NB4 (cell line): ENCODE measurements at regions not wholly inside any gene's neighbourhood (a gene's known extent, or its start where the extent isn't known, plus 50 kb on each side); places are given as distances from the start of the nearest gene placed in this dataset.

Experiments
- DNase-seq: peaks from one replicate; pipeline ENCODE4 v3.0.0; 2010; ENCODE audit warnings: low read depth
- H3K4me3 ChIP-seq: one replicate; pipeline ENCODE4 v1.5.1; 2011; ENCODE audit warnings: mild to moderate bottlenecking, low read depth, low read length, moderate library complexity
- MYC ChIP-seq: IDR thresholded peaks from 2 replicates; pipeline ENCODE4 v1.6.1; 2011; ENCODE audit warnings: low read depth, low read length
- POLR2A ChIP-seq: IDR thresholded peaks from 2 replicates; pipeline ENCODE4 v1.6.1; 2011; ENCODE audit warnings: mild to moderate bottlenecking; ENCODE audit not compliant: insufficient read length; ENCODE audit errors: extremely low read depth
- TF ChIP-seq, protein P1 (sequence below): IDR thresholded peaks from 2 replicates; pipeline ENCODE4 v1.6.1; 2011; ENCODE audit warnings: low read depth, low read length
- TF ChIP-seq, protein P2 (sequence below): IDR thresholded peaks from one replicate; pipeline ENCODE4 v1.5.1; 2012; ENCODE audit warnings: low read depth, low read length

GRCh38 chr1:221991221-221991620, 249.3 kb upstream of the DUSP10 start:
- TF ChIP-seq, protein P1, sequence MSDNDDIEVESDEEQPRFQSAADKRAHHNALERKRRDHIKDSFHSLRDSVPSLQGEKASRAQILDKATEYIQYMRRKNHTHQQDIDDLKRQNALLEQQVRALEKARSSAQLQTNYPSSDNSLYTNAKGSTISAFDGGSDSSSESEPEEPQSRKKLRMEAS = no peak
- TF ChIP-seq POLR2A = no peak
- no peak for TF ChIP-seq MYC
- TF ChIP-seq, protein P2, sequence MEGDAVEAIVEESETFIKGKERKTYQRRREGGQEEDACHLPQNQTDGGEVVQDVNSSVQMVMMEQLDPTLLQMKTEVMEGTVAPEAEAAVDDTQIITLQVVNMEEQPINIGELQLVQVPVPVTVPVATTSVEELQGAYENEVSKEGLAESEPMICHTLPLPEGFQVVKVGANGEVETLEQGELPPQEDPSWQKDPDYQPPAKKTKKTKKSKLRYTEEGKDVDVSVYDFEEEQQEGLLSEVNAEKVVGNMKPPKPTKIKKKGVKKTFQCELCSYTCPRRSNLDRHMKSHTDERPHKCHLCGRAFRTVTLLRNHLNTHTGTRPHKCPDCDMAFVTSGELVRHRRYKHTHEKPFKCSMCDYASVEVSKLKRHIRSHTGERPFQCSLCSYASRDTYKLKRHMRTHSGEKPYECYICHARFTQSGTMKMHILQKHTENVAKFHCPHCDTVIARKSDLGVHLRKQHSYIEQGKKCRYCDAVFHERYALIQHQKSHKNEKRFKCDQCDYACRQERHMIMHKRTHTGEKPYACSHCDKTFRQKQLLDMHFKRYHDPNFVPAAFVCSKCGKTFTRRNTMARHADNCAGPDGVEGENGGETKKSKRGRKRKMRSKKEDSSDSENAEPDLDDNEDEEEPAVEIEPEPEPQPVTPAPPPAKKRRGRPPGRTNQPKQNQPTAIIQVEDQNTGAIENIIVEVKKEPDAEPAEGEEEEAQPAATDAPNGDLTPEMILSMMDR = no peak
- H3K4me3 ChIP-seq = no peak overlapping the region
- no peak for DNase-seq

DNA sequence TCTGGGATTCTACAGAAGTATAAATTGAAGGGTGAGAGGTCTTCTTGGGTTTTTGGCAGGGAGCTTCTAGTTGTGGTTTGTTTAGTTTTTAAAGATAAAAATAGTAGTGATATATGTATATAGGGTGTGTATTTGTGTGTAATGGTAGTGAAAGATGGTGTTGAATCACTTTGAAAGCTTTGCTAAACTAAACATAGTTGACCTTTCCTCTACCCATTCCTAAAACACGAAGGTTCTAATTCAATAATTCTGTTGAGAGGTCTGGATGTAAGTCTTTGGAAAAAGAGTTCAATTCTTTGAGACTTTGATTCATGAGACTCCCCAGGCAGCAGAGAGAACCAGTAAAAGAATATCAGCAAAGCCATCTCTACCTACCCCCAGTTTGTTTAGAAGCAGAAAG, 247.9 kb upstream of the DUSP10 start:
- no peak overlapping the region for H3K4me3 ChIP-seq
- DNase-seq = no peak
- TF ChIP-seq MYC (no peak), POLR2A (no peak)
- TF ChIP-seq, protein P2 = no peak
- TF ChIP-seq, protein P1 = no peak

GRCh38 chr1:221988829-221989228, 246.9 kb upstream of the DUSP10 start:
- TF ChIP-seq POLR2A = no peak
- TF ChIP-seq, protein P1 = no peak
- TF ChIP-seq MYC = no peak
- TF ChIP-seq, protein P2 = no peak
- no peak for DNase-seq
- no peak overlapping the region for H3K4me3 ChIP-seq

GRCh38 chr1:221987860-221988520, 246.1 kb upstream of the DUSP10 start:
- TF ChIP-seq, protein P1 = no peak
- TF ChIP-seq, protein P2 = no peak
- TF ChIP-seq POLR2A (no peak), MYC (no peak)
- DNase-seq = peak; percentile 19
- no peak overlapping the region for H3K4me3 ChIP-seq

GRCh38 chr1:221983444-221983843, 241.6 kb upstream of the DUSP10 start:
- TF ChIP-seq POLR2A (no peak), MYC (no peak)
- TF ChIP-seq, protein P1 = no peak
- TF ChIP-seq, protein P2 = no peak
- no peak overlapping the region for H3K4me3 ChIP-seq
- no peak for DNase-seq
